Karpas-422 (cell line): ENCODE measurements at regions not wholly inside any gene's neighbourhood (a gene's known extent, or its start where the extent isn't known, plus 50 kb on each side); places are given as distances from the start of the nearest gene placed in this dataset.
"Not testable (repeated sequence)": the region's sequence is repeated elsewhere in the genome, so short reads cannot be mapped to it uniquely, and the experiment has no call there.

Experiments used
- DNase-seq: peaks from one replicate; pipeline ENCODE4 v3.0.0-alpha.2; 2015
- H2AFZ ChIP-seq: fragments of 200-600 bp; sonication (generic); 2 replicates; pipeline ENCODE4 v1.6.1; 2014; ENCODE audit warnings: antibody characterized with exemption, low read length, mixed read lengths
- H3K27ac ChIP-seq: fragments of 200-600 bp; sonication (generic); 2 replicates; pipeline ENCODE4 v1.5.1; 2014; ENCODE audit warnings: mild to moderate bottlenecking, low read length, moderate library complexity
- H3K27me3 ChIP-seq: fragments of 200-600 bp; sonication (generic); 2 replicates; pipeline ENCODE4 v1.6.1; 2014; ENCODE audit warnings: low read length, mixed read lengths
- H3K36me3 ChIP-seq: fragments of 200-600 bp; sonication (generic); 2 replicates; pipeline ENCODE4 v1.6.1; 2014; ENCODE audit warnings: low read length, mixed read lengths; ENCODE audit not compliant: insufficient read depth
- H3K4me1 ChIP-seq: fragments of 200-600 bp; sonication (generic); 2 replicates; pipeline ENCODE4 v1.6.1; 2014; ENCODE audit warnings: mild to moderate bottlenecking, low read length, mixed read lengths
- H3K4me2 ChIP-seq: fragments of 200-600 bp; sonication (generic); 2 replicates; pipeline ENCODE4 v1.6.1; 2014; ENCODE audit warnings: low read length, low read depth, mild to moderate bottlenecking; ENCODE audit not compliant: poor library complexity, severe bottlenecking
- H3K4me3 ChIP-seq: fragments of 200-600 bp; sonication (generic); 2 replicates; pipeline ENCODE4 v1.5.1; 2014; ENCODE audit warnings: mild to moderate bottlenecking, antibody characterized with exemption, low read length, mixed read lengths
- H3K79me2 ChIP-seq: fragments of 200-600 bp; sonication (generic); 2 replicates; pipeline ENCODE4 v1.6.1; 2014; ENCODE audit warnings: mild to moderate bottlenecking, low read length, mixed read lengths
- H3K9ac ChIP-seq: fragments of 200-600 bp; sonication (generic); 2 replicates; pipeline ENCODE4 v1.6.0; 2014; ENCODE audit warnings: low read length
- H3K9me2 ChIP-seq: fragments of 200-600 bp; sonication (generic), shearing (Covaris generic); replicated peaks from 2 replicates; pipeline ENCODE4 v1.6.0; 2014; ENCODE audit warnings: mild to moderate bottlenecking, low read length, moderate library complexity; ENCODE audit not compliant: insufficient read depth
- H3K9me3 ChIP-seq: fragments of 300-700, 200-600 bp; sonication (generic); 2 replicates; pipeline ENCODE4 v1.6.1; 2014; ENCODE audit warnings: low read length, mixed read lengths
- H4K20me1 ChIP-seq: fragments of 200-600 bp; sonication (generic); 2 replicates; pipeline ENCODE4 v1.6.1; 2014; ENCODE audit warnings: mild to moderate bottlenecking, antibody characterized with exemption, low read length, low read depth; ENCODE audit not compliant: insufficient read depth

- Histone ChIP-seq H3K36me3 (no peaks in the 10 kb centered on the region), H3K27me3 (no peaks in the 10 kb centered on the region), H3K4me3 (no peak overlapping the region), H4K20me1 (no peaks in the 10 kb centered on the region), H3K9me3 (peaks cover 11% of the 10 kb centered on the region), H2AFZ (no peak overlapping the region), H3K4me1 (no peaks in the 10 kb centered on the region), H3K27ac (no peak overlapping the region), H3K79me2 (no peaks in the 10 kb centered on the region), H3K9me2 (no peaks in the 10 kb centered on the region), H3K9ac (no peak overlapping the region), H3K4me2 (no peak overlapping the region)
- no peak for DNase-seq
Measured at GRCh38 chr2:83191316-83191715, 1267.8 kb downstream of the SUCLG1 start.

- no peaks in the 10 kb centered on the region for H3K79me2 ChIP-seq
- no peaks in the 10 kb centered on the region for H4K20me1 ChIP-seq
- H3K27ac ChIP-seq = no peak overlapping the region
- no peak overlapping the region for H3K4me2 ChIP-seq
- H3K4me3 ChIP-seq = no peak overlapping the region
- no peak overlapping the region for H3K9ac ChIP-seq
- no peak overlapping the region for H2AFZ ChIP-seq
- H3K4me1 ChIP-seq = no peaks in the 10 kb centered on the region
- H3K36me3 ChIP-seq = no peaks in the 10 kb centered on the region
- DNase-seq = no peak
- peaks cover 6% of the 10 kb centered on the region; the same call in 1 of the 2 replicates for H3K9me2 ChIP-seq
- H3K27me3 ChIP-seq = no peaks in the 10 kb centered on the region
- peaks cover 24% of the 10 kb centered on the region for H3K9me3 ChIP-seq
Measured at GRCh38 chr2:83186105-83186760, 1272.8 kb downstream of the SUCLG1 start.

- H3K79me2 ChIP-seq, DNase-seq: not testable (repeated sequence)
Measured at GRCh38 chr2:83180862-83181530, 1278.1 kb downstream of the SUCLG1 start.

GRCh38 chr2:83176539-83176938 is 1282.5 kb downstream of the SUCLG1 start:
- Histone ChIP-seq H3K79me2 (no peaks in the 10 kb centered on the region), H3K36me3 (no peaks in the 10 kb centered on the region), H4K20me1 (no peaks in the 10 kb centered on the region), H2AFZ (no peak overlapping the region), H3K27me3 (no peaks in the 10 kb centered on the region), H3K9me2 (no peaks in the 10 kb centered on the region; the same call in 1 of the 2 replicates), H3K9me3 (peaks cover 32% of the 10 kb centered on the region), H3K4me1 (no peaks in the 10 kb centered on the region), H3K4me3 (no peak overlapping the region), H3K9ac (no peak overlapping the region), H3K4me2 (no peak overlapping the region), H3K27ac (no peak overlapping the region)
- DNase-seq = no peak

More at GRCh38 chr2:83180862-83181530, 1278.1 kb downstream of the SUCLG1 start:
- H3K4me3 ChIP-seq, H3K4me2 ChIP-seq, H3K9me2 ChIP-seq, H2AFZ ChIP-seq, H4K20me1 ChIP-seq, H3K4me1 ChIP-seq, H3K27me3 ChIP-seq, H3K9ac ChIP-seq, H3K36me3 ChIP-seq, H3K27ac ChIP-seq: not testable (repeated sequence)
- peaks cover 37% of the 10 kb centered on the region for H3K9me3 ChIP-seq

GRCh38 chr2:83172841-83173240 is 1286.2 kb downstream of the SUCLG1 start:
- DNase-seq = no peak
- Histone ChIP-seq H4K20me1 (no peaks in the 10 kb centered on the region), H3K27ac (no peak overlapping the region), H3K9ac (no peak overlapping the region), H3K27me3 (no peaks in the 10 kb centered on the region), H3K9me2 (no peaks in the 10 kb centered on the region; the same call in 1 of the 2 replicates), H3K36me3 (no peaks in the 10 kb centered on the region), H3K4me1 (no peaks in the 10 kb centered on the region), H2AFZ (no peak overlapping the region), H3K9me3 (peaks cover 44% of the 10 kb centered on the region), H3K79me2 (no peaks in the 10 kb centered on the region), H3K4me3 (no peak overlapping the region), H3K4me2 (no peak overlapping the region)

DNA sequence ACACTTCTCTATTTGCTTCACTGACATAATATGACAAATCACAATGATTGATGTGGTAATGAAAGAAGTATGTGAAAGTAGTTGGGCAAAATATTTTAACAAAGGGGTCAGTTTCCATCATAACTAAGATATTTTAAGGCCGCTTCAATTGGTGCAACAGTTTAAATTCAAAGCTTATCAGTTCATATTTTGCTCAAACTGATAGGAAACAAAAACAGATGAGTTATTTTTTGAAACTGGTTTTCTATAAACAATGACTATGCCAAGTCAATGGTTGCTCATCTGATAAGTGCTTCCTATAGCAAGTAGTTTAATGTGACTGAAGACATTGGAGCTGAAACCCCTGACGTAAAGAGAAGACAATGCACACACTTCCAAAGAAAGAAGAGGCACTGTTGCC is 1290.7 kb downstream of the SUCLG1 start:
- Histone ChIP-seq H3K9ac (no peak overlapping the region), H3K9me3 (peaks cover 36% of the 10 kb centered on the region), H2AFZ (no peak overlapping the region), H3K27ac (no peak overlapping the region), H3K36me3 (no peaks in the 10 kb centered on the region), H4K20me1 (no peaks in the 10 kb centered on the region), H3K4me2 (no peak overlapping the region), H3K27me3 (no peaks in the 10 kb centered on the region), H3K79me2 (no peaks in the 10 kb centered on the region), H3K4me1 (no peaks in the 10 kb centered on the region), H3K4me3 (no peak overlapping the region), H3K9me2 (no peaks in the 10 kb centered on the region)
- DNase-seq = no peak

DNA sequence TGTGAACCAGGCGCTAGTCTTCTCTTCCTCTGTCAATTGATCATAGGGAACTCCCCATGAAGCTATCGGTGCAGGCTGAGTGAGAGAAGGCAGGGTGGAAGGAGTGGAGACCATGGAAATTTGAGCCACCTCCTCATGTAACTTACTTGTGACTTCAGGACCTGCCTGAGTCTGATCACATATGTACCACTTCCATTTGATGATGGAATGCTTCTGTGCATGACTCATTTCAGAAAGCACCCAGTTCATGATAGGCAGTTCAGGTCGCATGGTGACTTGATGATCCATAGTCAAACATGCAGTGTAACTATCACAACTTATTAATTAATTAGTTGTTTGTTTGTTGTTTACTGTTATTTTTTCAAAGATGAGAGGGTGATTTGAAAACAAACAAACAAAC is 1296.7 kb downstream of the SUCLG1 start:
- H3K9ac ChIP-seq = no peak overlapping the region
- no peak overlapping the region for H3K4me3 ChIP-seq
- no peaks in the 10 kb centered on the region for H3K36me3 ChIP-seq
- H4K20me1 ChIP-seq = no peaks in the 10 kb centered on the region
- H2AFZ ChIP-seq = no peak overlapping the region
- H3K4me2 ChIP-seq = no peak overlapping the region
- peaks cover 23% of the 10 kb centered on the region; the same call in 1 of the 2 replicates for H3K9me3 ChIP-seq
- H3K79me2 ChIP-seq = no peaks in the 10 kb centered on the region
- DNase-seq = no peak
- no peaks in the 10 kb centered on the region for H3K9me2 ChIP-seq
- H3K27ac ChIP-seq = no peak overlapping the region
- H3K4me1 ChIP-seq = no peaks in the 10 kb centered on the region
- H3K27me3 ChIP-seq = no peaks in the 10 kb centered on the region

- peaks cover 33% of the 10 kb centered on the region for H3K9me3 ChIP-seq
- H3K9ac ChIP-seq = no peak overlapping the region
- no peaks in the 10 kb centered on the region for H3K4me1 ChIP-seq
- no peak overlapping the region for H3K27ac ChIP-seq
- no peaks in the 10 kb centered on the region for H3K79me2 ChIP-seq
- H2AFZ ChIP-seq = no peak overlapping the region
- no peaks in the 10 kb centered on the region for H3K36me3 ChIP-seq
- H3K27me3 ChIP-seq = no peaks in the 10 kb centered on the region
- DNase-seq = no peak
- H4K20me1 ChIP-seq = no peaks in the 10 kb centered on the region
- no peak overlapping the region for H3K4me3 ChIP-seq
- H3K4me2 ChIP-seq = no peak overlapping the region
- H3K9me2 ChIP-seq = no peaks in the 10 kb centered on the region
Measured at GRCh38 chr2:83160571-83160970, 1298.5 kb downstream of the SUCLG1 start.
